GM19035 (cell line): ENCODE measurements at regions not wholly inside any gene's neighbourhood (a gene's known extent, or its start where the extent isn't known, plus 50 kb on each side); places are given as distances from the start of the nearest gene placed in this dataset.

Source experiments
- ATAC-seq: cut with Tn5 transposase; IDR thresholded peaks from one replicate; pipeline ENCODE4 v1.9.1; 2021; ENCODE audit not compliant: unreplicated experiment

- ATAC-seq = no peak
Observed at GRCh38 chr15:62625429-62626033, 417.0 kb upstream of the TPM1 start.

DNA sequence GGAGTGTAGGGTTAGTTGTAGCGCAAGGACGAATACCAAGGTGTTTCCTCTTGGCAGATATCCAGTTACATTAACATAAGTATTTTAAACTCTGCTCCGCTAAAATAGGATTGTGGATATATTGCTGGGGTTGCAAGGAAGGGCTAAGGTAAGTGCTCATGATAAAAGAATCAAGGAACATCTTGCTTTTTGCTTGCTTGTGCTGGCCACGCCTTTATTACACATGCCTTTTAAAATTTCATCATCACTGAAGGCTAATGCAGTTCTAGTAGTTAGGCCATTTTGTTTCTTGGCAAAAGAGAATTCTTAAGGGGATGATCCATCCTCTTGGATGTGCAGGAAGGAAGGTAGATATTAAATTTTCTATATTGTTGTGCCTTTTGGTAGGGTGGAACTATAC is 415.6 kb upstream of the TPM1 start:
- ATAC-seq = no peak

DNA sequence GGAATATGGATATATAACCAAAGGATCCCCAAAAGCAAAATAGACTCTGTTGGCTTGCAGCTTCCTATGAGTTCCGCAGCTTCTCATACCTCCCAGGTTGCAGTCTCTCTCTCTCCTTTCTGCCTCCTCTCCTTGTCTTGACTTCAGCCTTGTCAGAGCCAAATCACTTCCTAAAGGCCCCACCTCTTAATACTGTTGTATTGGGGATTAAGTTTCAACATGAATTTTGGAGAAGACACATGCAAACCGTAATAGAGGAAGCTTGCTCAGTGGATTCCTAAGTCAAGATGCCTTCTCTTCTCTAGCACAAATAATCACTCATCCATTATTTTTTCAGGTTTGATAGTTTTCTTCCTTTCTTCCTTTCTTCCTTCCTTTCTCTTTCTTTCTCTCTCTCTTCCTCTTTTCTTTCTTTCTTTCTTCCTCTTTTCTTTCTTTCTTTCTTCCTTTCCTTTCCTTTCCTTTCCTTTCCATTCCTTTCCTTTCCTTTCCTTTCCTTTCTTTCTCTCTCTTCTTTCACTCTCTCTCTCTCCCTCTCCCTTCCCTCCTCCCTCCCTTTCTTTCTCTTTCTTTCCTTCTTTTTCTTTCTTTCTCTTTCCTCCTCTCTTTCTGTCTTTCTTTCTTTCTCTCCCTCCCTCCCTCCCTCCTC is 411.3 kb upstream of the TPM1 start:
- ATAC-seq = no peak

DNA sequence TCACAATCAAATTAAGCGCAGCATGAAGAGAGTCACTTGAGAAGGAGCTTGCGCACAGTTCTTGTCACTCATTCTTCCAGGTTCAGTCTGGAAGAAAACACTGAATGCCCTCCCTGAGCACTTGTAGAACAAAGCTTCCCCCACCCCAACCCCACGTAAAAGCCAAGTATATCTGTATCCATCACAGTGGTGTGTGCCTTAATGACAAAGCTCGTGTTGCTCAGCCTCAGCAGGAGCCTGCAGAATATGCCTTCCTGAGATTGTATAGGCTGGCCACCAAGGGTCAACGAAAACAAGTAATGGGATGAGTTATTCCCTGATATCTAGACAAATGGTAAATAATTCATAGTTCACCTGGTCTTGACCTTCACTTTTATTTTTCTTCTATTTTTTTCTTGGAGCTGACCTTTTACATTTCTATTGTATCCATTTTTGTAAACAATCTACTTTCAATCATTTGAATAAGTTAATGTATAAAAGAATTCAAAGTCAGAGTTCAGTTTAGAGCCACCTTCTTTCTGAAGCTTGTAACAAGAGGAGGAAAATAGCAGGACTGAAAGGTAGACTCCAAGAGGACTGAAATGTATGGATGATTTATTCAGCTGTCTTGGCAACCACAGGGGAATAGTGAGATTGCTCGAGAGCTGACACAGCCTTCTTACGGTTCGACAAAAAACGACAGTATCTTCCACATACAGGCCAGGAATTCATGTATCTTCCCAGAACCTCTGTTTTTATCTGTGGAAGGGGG is 405.5 kb upstream of the TPM1 start:
- ATAC-seq = no peak

GRCh38 chr15:62637574-62637897 is 405.0 kb upstream of the TPM1 start:
- no peak for ATAC-seq

GRCh38 chr15:62637950-62638619 is 404.5 kb upstream of the TPM1 start:
- ATAC-seq = no peak

- ATAC-seq = no peak
Observed at GRCh38 chr15:62639432-62639831, 403.1 kb upstream of the TPM1 start.

DNA sequence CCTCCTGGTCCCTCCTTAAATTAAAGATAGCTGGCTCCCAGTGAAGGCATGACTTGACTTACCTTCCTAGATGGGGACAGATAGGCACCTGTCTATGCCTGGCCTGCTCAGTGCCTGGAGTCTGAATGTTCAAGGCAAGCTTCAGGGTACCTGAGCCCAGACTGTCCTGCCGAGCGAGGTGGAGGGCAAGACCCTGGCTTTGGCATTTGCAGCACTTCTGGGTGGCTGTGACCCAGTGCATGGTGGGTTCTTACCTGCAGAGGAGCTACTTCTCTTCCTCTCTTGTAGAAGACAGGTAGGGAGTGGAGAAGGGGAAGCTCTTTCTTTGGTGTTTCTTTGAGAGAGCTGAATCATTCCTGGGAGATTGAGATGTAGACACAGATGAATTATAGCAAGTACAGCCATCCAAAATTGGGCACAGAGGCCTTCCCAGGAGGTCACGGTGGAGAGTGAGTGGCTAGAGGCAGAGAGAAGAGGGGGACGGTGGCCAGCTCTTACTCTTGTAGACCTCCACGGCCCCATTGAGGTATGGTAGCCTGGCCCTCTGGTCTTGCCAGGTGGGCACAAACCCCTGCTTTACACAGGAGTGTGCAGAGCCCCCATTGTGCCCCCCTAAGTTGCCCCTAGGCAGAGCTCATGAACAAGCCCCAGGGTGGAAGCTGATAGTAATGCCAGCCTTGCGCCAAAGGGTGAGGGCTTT is 402.5 kb upstream of the TPM1 start:
- ATAC-seq = no peak

- no peak for ATAC-seq
Observed at GRCh38 chr15:62641825-62642224, 400.7 kb upstream of the TPM1 start.

DNA sequence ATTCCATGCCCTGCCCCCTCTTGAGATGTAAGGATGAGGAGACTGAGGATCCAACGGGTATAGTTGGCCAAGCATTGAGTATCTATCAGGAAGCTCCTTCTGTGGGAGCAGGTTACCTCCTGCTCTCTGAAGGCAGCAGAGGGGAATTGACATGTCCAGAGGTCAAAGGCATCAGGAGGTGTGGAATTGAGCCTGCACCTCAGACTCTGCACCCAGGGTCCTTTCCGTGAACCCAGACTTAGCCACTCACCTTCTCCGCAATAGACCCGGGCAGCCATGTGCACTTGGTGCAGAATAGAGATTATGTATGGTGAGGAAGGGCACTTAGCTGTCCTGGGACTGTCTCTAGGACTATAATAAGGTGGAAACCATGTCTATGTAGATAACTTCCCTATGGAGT is 399.0 kb upstream of the TPM1 start:
- no peak for ATAC-seq

- no peak for ATAC-seq
Observed at GRCh38 chr15:62644216-62644888, 398.2 kb upstream of the TPM1 start.

DNA sequence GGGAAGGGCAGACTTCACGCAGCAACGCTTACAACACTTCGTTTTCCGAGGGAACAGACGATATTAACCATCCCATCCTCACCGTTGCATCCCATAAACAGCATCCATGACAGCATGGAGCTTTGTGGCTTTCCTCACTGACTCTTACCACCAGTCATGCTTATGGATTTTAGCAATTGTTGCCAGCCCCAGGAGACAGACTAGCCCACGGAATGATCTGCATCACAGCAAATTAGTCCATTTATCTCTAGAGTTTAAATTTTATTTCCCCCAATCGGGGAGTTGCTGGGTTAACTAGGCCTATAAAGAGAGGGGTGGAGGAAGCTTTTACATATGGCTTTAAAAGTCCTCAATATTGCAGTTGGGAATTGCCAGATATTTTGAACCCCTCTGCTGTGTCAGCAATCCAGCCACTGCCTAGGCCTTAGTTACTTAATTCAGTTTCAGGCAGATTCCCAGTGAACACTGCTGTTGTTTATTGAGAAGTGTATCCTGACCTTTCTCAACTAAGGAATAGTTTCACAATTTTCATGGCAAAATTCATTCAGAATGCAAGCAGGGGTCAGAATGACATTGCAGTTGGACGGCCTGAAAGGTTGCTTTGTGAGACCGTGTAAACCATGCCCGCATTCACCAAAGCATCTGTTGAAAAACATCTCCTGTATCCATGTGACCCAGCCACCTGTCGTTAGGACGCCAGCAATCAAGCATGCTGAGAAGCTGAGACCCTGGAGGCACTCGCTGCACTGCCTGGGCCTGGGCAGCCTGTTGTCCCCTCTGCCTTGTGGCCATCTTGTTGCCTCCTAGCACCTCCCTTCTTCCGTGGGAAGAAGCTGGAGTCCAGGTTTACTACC is 397.4 kb upstream of the TPM1 start:
- no peak for ATAC-seq

DNA sequence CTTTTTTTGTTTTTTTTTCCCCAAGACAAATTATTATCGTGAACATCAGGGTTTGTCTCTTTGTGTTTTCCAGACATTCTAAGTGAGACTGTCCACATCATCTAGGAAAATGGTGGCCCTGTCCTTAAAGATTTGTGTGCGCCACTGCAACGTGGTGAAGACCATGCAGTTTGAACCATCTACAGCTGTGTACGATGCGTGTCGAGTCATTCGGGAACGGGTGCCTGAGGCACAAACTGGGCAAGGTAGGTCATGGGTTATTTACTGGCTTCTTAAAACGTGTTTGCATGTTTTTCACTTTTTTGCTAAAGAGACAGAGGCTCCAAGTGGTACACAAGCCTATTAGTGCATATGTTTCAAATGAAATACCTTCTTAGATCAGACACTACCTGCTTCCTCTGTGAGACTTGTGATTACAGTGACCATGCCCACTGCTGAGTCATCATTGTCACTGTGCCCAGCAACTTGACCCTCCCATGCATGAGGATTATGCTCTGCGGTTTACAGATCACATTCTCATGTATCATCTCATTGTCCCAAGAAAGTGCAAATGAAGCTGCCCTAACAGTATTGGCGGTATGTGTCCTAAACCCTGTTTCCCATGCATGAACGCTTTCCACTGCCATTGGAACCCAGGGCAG is 395.2 kb upstream of the TPM1 start:
- ATAC-seq = no peak

DNA sequence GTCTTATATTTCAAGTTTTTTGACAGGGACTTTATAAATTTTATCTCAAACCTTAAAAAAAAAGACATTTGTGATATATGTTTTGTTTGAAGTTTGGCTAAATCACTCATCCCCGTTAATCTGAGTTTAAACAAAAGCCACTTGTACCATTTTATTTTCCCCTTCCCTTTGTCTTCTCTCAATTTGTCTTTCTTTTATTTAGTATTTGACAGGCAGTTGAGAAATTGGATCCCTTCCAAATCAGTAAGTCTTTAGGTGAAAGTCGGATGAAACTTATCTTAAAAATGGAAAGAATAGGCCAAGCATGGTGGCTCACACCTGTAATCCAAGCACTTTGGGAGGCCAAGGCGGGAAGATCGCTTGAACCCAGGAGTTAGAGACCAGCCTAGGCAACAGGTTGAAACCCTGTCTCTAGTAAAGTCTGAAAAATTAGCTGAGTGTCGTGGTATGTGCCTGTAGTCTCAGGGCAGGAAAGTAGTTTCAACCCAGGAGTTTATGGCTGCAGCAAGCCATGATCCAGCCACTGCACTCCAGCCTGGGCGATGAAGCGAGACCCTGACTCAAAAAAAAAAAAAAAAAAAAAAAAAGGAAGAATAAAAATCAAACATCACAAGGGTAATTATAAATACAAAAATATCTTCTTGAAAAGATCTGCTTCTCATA is 394.6 kb upstream of the TPM1 start:
- ATAC-seq = no peak

DNA sequence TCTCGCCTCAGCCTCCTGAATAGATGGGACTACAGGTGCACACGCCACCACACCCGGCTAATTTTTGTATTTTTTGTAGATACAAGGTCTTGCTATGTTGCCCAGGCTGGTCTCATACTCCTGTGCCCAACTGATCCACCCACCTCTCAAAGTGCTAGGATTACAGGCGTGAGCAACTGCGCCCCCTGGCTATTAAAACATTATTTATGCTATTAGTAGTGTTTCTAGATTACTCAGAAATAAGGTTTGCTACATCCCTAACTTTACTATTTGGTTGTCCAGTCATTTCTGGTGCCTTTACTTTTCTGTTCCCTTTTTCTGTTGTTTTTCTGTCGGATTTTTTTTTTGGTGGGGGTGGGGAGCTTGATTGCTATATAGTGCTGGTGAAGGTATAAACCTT is 393.6 kb upstream of the TPM1 start:
- ATAC-seq = no peak

DNA sequence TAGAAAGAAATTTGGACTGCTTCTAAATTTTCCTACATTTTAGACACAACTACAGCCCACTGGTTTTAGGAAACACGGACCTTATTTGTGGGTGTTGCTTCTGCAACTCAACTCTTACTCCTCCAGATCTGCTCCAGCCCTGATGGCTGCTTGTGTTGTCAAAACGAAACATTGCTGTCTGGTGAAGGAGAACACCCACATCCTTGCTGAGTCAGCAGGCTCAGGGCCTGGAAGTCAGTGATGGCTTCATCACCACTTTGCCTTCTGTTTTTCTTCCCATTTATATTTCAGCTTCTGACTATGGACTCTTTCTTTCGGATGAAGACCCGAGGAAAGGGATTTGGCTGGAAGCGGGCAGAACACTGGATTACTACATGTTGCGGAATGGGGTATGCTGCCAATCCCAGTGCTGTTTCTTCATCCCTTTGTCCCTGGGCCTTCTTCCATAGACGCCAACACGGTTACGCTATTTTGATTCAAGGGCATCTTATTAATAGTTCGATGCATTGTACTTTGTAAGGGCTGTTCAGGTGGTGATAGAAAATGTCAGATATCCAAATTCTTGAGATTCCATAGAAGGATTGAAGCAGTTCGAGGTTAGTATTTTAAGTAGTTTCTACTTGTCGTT is 392.6 kb upstream of the TPM1 start:
- ATAC-seq = no peak

DNA sequence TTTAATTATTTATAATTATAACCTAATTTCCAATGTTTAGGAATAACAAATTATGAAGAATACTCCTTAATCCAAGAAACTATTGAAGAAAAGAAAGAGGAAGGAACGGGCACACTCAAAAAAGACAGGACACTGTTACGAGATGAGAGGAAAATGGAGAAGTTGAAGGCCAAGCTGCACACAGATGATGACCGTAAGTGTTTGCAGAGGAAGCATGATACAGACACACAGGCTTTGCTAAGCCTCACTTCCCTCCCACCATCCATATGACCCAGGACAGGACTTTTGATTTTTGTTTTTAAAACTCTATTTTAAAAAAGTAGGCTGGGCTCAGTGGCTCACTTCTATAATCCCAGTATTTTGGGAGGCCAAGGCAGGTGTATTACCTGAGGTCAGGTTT is 389.4 kb upstream of the TPM1 start:
- ATAC-seq = no peak

- no peak for ATAC-seq
Observed at GRCh38 chr15:62656071-62656470, 386.5 kb upstream of the TPM1 start.
